PFSK-1 (cell line): ENCODE measurements at regions not wholly inside any gene's neighbourhood (a gene's known extent, or its start where the extent isn't known, plus 50 kb on each side); places are given as distances from the start of the nearest gene placed in this dataset.

Source experiments
- POLR2AphosphoS5 ChIP-seq: IDR thresholded peaks from 2 replicates; pipeline ENCODE4 v1.6.1; 2012; ENCODE audit warnings: low read depth, mild to moderate bottlenecking, control low read depth, low read length, moderate library complexity
- SIN3A ChIP-seq: IDR thresholded peaks from 2 replicates; pipeline ENCODE4 v1.6.1; 2012; ENCODE audit warnings: mild to moderate bottlenecking, low read length, moderate library complexity, borderline replicate concordance; ENCODE audit not compliant: insufficient read depth
- TAF1 ChIP-seq: IDR thresholded peaks from 2 replicates; pipeline ENCODE4 v1.6.1; 2012; ENCODE audit warnings: low read length, control low read depth, borderline replicate concordance; ENCODE audit not compliant: insufficient read depth

DNA sequence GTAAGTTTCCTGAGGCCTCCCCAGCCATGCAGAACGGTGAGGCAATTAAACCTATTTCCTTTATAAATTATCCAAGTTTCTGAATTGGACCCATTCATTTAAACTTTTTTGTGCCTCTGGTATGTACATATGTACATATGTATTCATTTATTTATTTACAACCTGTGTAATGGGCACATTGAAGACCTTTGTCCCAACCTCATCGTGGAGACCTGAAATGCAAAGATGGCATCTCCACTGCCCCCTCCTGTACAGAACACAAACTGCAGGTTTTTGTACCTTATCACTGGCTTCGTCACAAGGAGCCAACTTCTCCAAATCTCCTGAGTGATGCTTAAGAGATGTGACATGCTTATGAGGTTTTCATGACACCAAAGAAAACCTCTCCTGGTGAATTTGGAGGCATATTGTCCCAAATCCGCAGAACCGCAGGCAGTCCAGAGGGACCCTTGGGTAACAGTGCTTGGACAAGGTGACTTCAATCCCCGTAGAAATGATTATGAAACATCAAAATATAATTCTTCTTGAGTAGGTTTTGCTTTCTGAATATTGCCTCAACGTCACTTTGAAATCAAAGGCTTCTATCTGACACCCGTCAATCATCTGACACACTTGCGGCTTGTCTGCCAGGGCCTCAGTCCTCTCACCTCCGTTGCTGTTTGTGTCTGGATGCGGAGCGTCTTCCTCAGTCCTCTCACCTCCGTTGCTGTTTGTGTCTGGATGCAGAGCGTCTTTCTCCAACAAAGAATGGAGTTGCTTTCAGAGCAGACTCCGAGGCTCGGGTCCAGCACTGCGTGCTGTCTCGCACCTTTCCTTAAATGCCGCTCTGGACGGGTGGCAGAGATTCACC is 135.0 kb upstream of the IRX4 start:
- no peak for TF ChIP-seq POLR2AphosphoS5
- no peak for TF ChIP-seq TAF1
- no peak for TF ChIP-seq SIN3A
